ENCODE measurements at regions not wholly inside any gene's neighbourhood (a gene's known extent, or its start where the extent isn't known, plus 50 kb on each side); places are given as distances from the start of the nearest gene placed in this dataset.
"Not testable (repeated sequence)": the region's sequence is repeated elsewhere in the genome, so short reads cannot be mapped to it uniquely, and the experiment has no call there.

DNA sequence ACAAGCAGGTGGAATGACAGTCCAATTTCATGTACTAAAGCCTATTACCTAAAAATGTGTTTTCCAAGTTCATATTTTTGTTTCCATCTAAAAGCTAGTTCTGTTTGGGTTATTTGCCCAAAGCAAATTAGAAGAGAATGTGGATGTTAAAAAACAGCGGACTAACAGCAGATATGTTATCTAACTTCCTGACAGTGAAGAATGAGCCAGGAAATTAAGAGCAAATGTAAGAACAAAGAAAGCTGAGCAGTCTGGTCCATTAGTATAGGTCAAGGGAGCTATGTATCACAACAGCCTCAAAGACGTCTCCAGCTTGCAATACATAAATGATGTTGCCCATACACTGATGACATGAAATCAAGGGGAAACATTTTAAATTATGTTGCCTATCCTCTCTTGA lies 145.5 kb upstream of the PLD5 start:
- intact Hi-C loops (cut with micrococcal nuclease; ENCODE audit: unreplicated experiment) = no loop called here
- Histone ChIP-seq H3K36me3 (ENCODE audit: control insufficient read depth, insufficient read depth, low read length) (no peaks in the 10 kb centered on the region), H3K27ac (ENCODE audit: low read length) (no peak overlapping the region), H3K27me3 (ENCODE audit: control insufficient read depth, insufficient read depth, low read length) (no peaks in the 10 kb centered on the region; the same call in 1 of the 2 replicates), H3K4me1 (ENCODE audit: control insufficient read depth, insufficient read depth, low read length) (no peaks in the 10 kb centered on the region), H3K4me3 (ENCODE audit: low read depth in 2 of 2, low read length in 2 of 2) (no peak overlapping the region), H3K9me3 (ENCODE audit: control insufficient read depth, insufficient read depth, low read depth, low read length) (no peaks in the 10 kb centered on the region)
- no peak for DNase-seq (ENCODE audit: low read depth, low spot score)
- no peak for ATAC-seq
- TF ChIP-seq SIN3A (IDR thresholded peaks at IDR 0.05; ENCODE audit: borderline replicate concordance, insufficient read depth, low read depth, low read length) = no peak
- TF ChIP-seq, protein P1, sequence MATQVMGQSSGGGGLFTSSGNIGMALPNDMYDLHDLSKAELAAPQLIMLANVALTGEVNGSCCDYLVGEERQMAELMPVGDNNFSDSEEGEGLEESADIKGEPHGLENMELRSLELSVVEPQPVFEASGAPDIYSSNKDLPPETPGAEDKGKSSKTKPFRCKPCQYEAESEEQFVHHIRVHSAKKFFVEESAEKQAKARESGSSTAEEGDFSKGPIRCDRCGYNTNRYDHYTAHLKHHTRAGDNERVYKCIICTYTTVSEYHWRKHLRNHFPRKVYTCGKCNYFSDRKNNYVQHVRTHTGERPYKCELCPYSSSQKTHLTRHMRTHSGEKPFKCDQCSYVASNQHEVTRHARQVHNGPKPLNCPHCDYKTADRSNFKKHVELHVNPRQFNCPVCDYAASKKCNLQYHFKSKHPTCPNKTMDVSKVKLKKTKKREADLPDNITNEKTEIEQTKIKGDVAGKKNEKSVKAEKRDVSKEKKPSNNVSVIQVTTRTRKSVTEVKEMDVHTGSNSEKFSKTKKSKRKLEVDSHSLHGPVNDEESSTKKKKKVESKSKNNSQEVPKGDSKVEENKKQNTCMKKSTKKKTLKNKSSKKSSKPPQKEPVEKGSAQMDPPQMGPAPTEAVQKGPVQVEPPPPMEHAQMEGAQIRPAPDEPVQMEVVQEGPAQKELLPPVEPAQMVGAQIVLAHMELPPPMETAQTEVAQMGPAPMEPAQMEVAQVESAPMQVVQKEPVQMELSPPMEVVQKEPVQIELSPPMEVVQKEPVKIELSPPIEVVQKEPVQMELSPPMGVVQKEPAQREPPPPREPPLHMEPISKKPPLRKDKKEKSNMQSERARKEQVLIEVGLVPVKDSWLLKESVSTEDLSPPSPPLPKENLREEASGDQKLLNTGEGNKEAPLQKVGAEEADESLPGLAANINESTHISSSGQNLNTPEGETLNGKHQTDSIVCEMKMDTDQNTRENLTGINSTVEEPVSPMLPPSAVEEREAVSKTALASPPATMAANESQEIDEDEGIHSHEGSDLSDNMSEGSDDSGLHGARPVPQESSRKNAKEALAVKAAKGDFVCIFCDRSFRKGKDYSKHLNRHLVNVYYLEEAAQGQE (IDR thresholded peaks at IDR 0.05; ENCODE audit: insufficient read depth in 1 of 2, low read depth in 2 of 2, low read length in 1 of 2) = no peak
- TF ChIP-seq POLR2AphosphoS5 (IDR thresholded peaks at IDR 0.05; ENCODE audit: low read depth, low read length) = no peak
- TF ChIP-seq, protein P2, sequence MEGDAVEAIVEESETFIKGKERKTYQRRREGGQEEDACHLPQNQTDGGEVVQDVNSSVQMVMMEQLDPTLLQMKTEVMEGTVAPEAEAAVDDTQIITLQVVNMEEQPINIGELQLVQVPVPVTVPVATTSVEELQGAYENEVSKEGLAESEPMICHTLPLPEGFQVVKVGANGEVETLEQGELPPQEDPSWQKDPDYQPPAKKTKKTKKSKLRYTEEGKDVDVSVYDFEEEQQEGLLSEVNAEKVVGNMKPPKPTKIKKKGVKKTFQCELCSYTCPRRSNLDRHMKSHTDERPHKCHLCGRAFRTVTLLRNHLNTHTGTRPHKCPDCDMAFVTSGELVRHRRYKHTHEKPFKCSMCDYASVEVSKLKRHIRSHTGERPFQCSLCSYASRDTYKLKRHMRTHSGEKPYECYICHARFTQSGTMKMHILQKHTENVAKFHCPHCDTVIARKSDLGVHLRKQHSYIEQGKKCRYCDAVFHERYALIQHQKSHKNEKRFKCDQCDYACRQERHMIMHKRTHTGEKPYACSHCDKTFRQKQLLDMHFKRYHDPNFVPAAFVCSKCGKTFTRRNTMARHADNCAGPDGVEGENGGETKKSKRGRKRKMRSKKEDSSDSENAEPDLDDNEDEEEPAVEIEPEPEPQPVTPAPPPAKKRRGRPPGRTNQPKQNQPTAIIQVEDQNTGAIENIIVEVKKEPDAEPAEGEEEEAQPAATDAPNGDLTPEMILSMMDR (IDR thresholded peaks at IDR 0.05) = no peak
- TF ChIP-seq TCF7L2 (IDR thresholded peaks at IDR 0.05; ENCODE audit: low read depth, low read length) = no peak
- in situ Hi-C loops (cut with HindIII; ENCODE audit: low pct_unique_long_range_greater_than_20kb, low sequenced_read_pairs) = no loop called here
- no TSS peak for BruUV-seq (replicated peaks)
- POLR2A ChIA-PET = no interaction called here
- CTCF ChIA-PET = no interaction called here

DNA sequence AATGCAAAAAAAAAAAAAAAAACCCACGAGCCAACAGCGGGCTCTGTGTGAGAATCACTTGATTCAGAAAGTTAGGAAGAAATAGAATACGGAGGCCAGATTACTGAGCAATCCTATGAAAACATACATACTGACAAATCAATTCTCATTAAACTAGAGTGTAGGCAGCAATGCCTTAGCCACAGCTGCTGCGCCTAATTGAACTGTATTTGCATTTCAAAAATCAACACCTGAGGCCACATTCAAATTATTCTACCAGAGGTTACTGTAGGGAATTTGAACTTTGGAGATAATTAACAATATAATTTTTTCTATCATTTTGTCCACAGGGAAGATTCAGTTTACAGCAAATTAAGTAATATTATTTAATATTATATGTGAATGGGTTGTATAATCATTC lies 138.4 kb upstream of the PLD5 start:
- TF ChIP-seq TCF7L2 (IDR thresholded peaks at IDR 0.05; ENCODE audit: low read depth, low read length) (no peak), SIN3A (IDR thresholded peaks at IDR 0.05; ENCODE audit: borderline replicate concordance, insufficient read depth, low read depth, low read length) (no peak), POLR2AphosphoS5 (IDR thresholded peaks at IDR 0.05; ENCODE audit: low read depth, low read length) (no peak)
- TF ChIP-seq, protein P2 (IDR thresholded peaks at IDR 0.05) = no peak
- TF ChIP-seq, protein P1 (IDR thresholded peaks at IDR 0.05; ENCODE audit: insufficient read depth in 1 of 2, low read depth in 2 of 2, low read length in 1 of 2) = no peak
- POLR2A ChIA-PET = no interaction called here
- Histone ChIP-seq H3K4me3 (ENCODE audit: low read depth in 2 of 2, low read length in 2 of 2) (no peak overlapping the region), H3K4me1 (ENCODE audit: control insufficient read depth, insufficient read depth, low read length) (no peaks in the 10 kb centered on the region), H3K27ac (ENCODE audit: low read length) (no peak overlapping the region), H3K27me3 (ENCODE audit: control insufficient read depth, insufficient read depth, low read length) (no peaks in the 10 kb centered on the region), H3K9me3 (ENCODE audit: control insufficient read depth, insufficient read depth, low read depth, low read length) (no peaks in the 10 kb centered on the region), H3K36me3 (ENCODE audit: control insufficient read depth, insufficient read depth, low read length) (no peaks in the 10 kb centered on the region)
- ATAC-seq = no peak
- intact Hi-C loops (cut with micrococcal nuclease; ENCODE audit: unreplicated experiment) (no loop called here), in situ Hi-C loops (cut with HindIII; ENCODE audit: low pct_unique_long_range_greater_than_20kb, low sequenced_read_pairs) (no loop called here)
- DNase-seq (ENCODE audit: low read depth, low spot score) = no peak
- CTCF ChIA-PET = no interaction called here
- no TSS peak for BruUV-seq (replicated peaks)

DNA sequence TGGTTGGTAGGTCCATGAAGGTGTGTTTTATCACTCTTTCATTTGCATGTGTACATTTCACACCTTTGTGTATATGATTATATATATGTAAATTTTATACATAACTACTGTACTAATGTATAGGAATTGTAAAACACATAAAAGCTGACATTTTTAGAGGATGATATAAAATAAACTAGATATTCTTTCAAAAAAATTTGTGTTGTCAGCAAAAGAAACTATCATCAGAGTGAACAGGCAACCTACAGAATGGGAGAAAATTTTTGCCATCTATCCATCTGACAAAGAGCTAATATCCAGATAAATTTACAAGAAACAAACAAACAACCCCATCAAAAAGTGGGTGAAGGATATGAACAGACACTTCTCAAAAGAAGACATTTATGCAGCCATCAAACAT lies 129.3 kb upstream of the PLD5 start:
- H3K36me3 ChIP-seq (ENCODE audit: control insufficient read depth, insufficient read depth, low read length); in situ Hi-C loops (cut with HindIII; ENCODE audit: low pct_unique_long_range_greater_than_20kb, low sequenced_read_pairs); DNase-seq (ENCODE audit: low read depth, low spot score); BruUV-seq (replicated peaks); H3K27ac ChIP-seq (ENCODE audit: low read length); H3K4me1 ChIP-seq (ENCODE audit: control insufficient read depth, insufficient read depth, low read length); H3K4me3 ChIP-seq (ENCODE audit: low read depth in 2 of 2, low read length in 2 of 2); POLR2A ChIA-PET; H3K27me3 ChIP-seq (ENCODE audit: control insufficient read depth, insufficient read depth, low read length); intact Hi-C loops (cut with micrococcal nuclease; ENCODE audit: unreplicated experiment); ATAC-seq; H3K9me3 ChIP-seq (ENCODE audit: control insufficient read depth, insufficient read depth, low read depth, low read length); CTCF ChIA-PET: not testable (repeated sequence)
